GM19035 (cell line): ENCODE measurements at regions not wholly inside any gene's neighbourhood (a gene's known extent, or its start where the extent isn't known, plus 50 kb on each side); places are given as distances from the start of the nearest gene placed in this dataset.
"Not testable (repeated sequence)": the region's sequence is repeated elsewhere in the genome, so short reads cannot be mapped to it uniquely, and the experiment has no call there.

ENCODE experiments used
- ATAC-seq: cut with Tn5 transposase; IDR thresholded peaks from one replicate; pipeline ENCODE4 v1.9.1; 2021; ENCODE audit not compliant: unreplicated experiment

GRCh38 chr4:187108845-187109244 lies 385.2 kb upstream of the FAT1 start:
- no peak for ATAC-seq

DNA sequence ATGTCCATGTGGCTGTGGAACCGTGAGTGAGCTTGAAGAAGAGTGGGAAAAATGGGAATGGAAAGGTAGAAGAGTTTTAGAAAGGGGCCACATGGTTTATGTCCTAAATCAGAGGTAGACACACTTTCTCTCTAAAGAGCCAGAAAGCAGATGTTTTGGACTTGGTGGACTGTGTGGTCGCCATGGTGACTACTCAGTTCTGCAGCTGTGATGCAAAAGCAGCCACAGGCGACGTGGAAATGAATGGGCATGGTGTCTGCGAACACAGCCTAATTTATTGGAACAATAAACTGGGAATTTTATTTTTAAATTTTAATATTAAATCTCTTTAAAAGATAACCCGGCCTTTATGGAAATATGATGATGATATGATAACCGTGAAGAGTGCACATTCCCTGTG lies 386.0 kb upstream of the FAT1 start:
- ATAC-seq: no peak

- no peak for ATAC-seq
These were observed 394.5 kb upstream of the FAT1 start for GRCh38 chr4:187118166-187118565.

- ATAC-seq: no peak
These were observed 395.0 kb upstream of the FAT1 start for GRCh38 chr4:187118602-187119120.

GRCh38 chr4:187124331-187124730 lies 400.7 kb upstream of the FAT1 start:
- no peak for ATAC-seq

DNA sequence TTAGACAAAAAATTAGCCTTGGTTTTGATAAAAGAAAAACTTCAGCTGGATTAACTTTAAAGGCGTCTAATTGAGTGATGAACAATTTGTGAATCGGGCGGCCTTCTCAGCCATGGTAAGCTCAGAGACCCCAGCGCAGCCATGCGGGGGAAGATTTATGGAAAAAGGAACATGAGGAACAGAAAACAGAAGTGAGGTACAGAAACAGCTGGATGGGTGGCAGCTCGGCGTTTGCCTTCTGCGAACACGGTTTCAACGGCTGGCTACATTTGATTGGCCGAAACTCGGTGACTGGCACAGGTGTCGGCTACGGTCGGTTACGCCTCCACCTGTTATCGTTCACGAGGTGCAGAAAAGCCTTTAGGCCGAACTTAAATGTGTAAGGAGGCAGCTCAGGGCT lies 401.4 kb upstream of the FAT1 start:
- no peak for ATAC-seq

- ATAC-seq: no peak
These were observed 403.8 kb upstream of the FAT1 start for GRCh38 chr4:187127456-187127855.

- no peak for ATAC-seq
These were observed 404.6 kb upstream of the FAT1 start for GRCh38 chr4:187128222-187128621.

GRCh38 chr4:187128976-187129375 lies 405.3 kb upstream of the FAT1 start:
- ATAC-seq: no peak

DNA sequence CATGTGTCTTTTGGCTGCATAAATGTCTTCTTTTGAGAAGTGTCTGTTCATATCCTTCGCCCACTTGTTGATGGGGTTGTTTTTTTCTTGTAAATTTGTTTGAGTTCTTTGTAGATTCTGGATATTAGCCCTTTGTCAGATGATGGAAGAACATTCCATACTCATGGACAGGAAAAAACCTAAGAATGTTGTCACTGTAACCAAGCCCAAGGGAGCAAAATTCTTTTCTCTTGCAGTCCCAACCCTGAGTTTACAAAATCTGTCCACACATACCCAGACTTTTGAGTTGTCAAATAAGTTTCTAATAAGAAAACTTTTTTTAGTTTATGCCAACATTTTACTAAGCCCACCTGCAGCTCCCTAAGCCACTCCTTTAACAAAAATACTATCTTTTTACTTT lies 408.2 kb upstream of the FAT1 start:
- ATAC-seq: not testable (repeated sequence)

- ATAC-seq: no peak
These were observed 412.2 kb upstream of the FAT1 start for GRCh38 chr4:187135878-187136277.

- ATAC-seq: no peak
These were observed 415.5 kb upstream of the FAT1 start for GRCh38 chr4:187139141-187139540.

DNA sequence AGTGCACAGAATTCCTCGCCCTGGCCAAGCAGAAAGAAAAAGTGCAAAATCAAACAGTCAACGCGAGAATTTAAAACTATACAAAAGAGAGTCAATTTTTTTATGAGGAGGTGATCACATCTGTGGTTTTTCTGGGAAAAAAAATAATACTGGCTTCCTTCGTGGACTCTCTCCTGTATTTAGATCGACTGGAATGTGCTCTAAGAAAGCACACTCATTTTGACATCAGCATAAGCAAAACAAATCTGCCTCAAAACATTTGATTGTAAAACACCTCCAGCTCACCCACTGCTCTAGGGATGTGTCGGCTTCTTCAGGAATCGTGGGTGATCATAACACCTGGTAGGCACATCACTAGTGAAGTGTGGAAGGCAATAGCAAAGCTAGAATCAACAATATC lies 417.4 kb upstream of the FAT1 start:
- ATAC-seq: no peak

- no peak for ATAC-seq
These were observed 425.7 kb upstream of the FAT1 start for GRCh38 chr4:187149229-187149945.

DNA sequence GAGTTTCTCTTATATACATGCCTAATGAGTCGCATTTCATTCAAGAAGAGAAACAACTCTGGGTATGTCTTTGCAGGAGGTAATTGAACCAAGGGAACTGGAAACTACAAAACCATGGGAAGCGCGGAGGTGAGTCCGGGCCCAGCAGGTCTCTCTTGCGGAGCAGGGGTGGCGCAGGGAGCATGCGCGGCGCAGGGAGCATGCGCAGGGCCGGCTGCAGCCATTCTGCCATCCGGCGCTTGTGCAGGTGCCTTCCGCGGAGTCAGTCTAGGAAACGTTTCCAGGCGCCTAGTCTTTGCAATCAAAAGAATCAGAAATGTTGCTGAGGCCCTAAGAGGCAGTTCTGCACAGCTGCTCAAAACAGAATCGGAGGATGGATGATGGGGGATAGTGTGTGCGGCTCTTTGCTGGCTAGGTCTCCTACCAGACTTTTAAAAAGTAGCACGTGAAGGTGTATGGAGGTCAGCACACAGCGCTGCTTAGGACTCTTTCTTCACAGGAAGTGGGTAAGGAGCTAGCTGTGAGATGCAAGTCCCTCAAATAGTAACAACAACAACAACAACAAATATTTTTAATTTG lies 433.8 kb upstream of the FAT1 start:
- no peak for ATAC-seq

GRCh38 chr4:187158003-187158402 lies 434.3 kb upstream of the FAT1 start:
- ATAC-seq: no peak

DNA sequence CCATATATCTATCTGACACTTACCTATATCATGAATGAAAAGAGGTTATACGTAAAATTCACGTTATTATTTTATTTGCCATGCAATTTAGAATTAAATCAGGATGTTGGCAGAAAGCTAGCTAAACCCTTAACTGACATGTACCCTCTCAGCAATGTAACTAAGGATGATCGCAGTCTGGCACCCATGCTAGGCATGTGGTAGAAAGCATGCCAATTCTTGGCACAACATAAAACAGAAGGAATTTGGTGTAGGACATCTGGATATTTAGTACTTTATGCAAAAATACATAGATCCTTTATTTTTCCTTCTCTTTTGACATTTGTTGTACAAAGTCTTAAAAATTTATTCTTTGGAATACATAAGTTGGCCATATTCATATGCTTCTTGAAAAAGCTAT lies 436.8 kb upstream of the FAT1 start:
- ATAC-seq: no peak

DNA sequence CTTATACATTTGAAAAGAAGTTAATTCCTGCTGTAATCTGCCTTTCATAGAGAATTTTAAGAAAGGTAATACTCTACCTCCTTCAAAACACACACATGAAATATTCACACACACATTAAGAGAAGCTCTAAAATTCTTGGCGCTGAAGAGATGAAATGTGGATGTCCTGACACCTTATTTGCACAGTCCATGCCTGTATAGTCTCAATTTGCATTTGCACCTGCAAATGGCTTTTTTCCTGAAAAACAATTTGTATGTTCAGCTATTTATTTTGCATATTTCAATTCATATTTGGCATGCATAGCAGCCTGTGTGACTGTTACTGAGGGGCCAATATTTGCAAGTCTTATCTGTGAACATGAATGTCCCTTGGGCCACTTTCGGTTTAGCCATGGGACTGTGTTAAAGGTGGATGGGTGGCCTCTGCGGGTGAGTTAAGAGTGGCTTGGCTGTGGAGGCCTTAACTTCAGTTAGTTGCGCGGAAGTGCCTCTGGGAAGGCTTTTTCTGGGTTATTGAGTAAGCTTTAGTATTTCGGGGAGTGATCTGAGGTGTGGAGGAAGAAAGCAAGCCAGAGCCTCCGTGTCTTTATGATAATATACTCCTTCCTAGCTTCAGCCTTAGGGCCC lies 443.3 kb upstream of the FAT1 start:
- ATAC-seq: no peak

- ATAC-seq: no peak
These were observed 448.2 kb upstream of the FAT1 start for GRCh38 chr4:187171706-187172339.

DNA sequence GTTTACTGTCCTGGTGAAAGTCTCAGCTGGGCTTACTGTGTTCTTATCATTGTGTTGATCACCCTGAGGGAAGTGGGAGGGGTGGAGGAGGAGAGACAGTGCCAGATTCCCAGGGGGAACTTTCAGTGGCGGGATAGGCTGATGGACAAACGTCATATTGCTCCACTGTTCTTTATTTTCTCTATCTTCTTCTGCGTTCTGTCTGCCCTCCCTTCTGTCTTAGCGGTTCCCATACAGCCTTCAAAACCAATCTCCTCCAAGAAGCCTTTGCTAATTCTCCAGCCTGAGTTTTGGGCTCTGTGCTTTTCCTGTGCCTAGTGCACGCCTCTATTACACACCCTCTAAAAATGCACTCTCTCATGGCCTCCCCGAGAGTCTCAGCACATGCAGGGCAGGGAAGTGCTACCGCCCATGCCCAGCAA lies 448.7 kb upstream of the FAT1 start:
- no peak for ATAC-seq

DNA sequence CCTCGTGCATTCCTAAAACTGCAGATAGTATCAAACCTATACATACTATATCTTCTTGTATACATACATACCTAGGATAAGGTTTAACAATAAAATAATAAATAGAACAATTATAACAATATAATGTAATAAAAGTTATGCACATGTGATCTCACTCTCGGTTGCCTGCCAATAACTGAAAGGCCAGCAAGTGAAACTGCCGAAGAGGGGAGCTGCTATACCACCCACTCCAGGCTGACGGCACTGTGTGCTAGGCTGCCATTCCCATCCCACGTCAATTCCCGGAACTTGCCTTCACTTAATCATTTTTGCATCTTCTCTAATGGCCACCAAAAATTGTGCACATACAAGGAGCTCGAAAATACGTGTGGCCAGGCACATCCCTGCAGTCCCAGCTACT lies 451.1 kb upstream of the FAT1 start:
- no peak for ATAC-seq

DNA sequence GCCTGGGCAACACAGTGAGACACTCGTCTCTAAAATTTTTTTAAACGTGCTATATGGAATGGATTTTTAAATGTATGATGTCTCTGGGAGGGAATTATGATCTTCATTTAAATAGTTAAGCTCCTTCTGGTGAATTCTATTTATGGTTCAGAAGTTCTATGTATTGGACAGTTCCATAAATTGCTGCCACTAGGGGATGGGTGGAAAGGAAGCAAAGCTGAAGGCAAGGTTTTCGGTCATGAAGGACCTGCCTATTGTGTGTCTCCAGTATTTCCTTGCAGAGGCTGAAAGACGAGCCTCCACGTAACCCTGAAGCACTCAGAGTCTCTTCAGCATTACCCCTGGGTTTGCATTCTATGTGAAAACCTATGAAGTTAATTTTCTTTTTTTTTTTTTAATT lies 451.5 kb upstream of the FAT1 start:
- ATAC-seq: no peak
